HFF-Myc (cell line): ENCODE measurements at regions not wholly inside any gene's neighbourhood (a gene's known extent, or its start where the extent isn't known, plus 50 kb on each side); places are given as distances from the start of the nearest gene placed in this dataset.

ENCODE experiments used
- DNase-seq: peaks from one replicate; pipeline ENCODE4 v3.0.0-alpha.2; 2011; ENCODE audit warnings: low read depth; ENCODE audit errors: extremely low read depth
- H3K4me3 ChIP-seq: replicated peaks from 2 replicates; pipeline ENCODE4 v1.5.1; 2011; ENCODE audit warnings: low read depth, mild to moderate bottlenecking, control low read depth, low read length
- TF ChIP-seq, protein P1 (sequence below): IDR thresholded peaks from 2 replicates; pipeline ENCODE4 v1.5.1; 2012; ENCODE audit warnings: mild to moderate bottlenecking, low read depth, low read length, control low read depth; ENCODE audit errors: missing control alignments

DNA sequence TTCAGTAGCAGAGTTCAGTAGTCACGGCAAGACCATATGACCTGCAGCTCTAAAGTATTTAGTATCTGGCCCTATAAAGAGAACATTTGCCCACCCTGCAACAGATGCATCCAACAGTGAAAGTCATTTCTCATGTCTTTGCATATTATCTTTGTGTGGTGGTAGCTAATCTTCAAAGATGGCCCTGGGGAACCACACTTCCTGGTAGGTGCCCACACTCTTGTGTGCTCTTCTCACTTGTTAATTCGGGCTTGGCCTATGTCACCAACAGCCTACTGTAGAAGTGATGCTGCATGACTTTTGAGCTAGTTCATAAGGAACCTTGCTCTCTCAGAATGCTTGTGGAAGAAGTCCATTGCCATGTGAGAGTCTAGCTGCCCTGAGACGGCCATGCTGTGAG, 85.6 kb downstream of the MAP1LC3B2 start:
- TF ChIP-seq, protein P1, sequence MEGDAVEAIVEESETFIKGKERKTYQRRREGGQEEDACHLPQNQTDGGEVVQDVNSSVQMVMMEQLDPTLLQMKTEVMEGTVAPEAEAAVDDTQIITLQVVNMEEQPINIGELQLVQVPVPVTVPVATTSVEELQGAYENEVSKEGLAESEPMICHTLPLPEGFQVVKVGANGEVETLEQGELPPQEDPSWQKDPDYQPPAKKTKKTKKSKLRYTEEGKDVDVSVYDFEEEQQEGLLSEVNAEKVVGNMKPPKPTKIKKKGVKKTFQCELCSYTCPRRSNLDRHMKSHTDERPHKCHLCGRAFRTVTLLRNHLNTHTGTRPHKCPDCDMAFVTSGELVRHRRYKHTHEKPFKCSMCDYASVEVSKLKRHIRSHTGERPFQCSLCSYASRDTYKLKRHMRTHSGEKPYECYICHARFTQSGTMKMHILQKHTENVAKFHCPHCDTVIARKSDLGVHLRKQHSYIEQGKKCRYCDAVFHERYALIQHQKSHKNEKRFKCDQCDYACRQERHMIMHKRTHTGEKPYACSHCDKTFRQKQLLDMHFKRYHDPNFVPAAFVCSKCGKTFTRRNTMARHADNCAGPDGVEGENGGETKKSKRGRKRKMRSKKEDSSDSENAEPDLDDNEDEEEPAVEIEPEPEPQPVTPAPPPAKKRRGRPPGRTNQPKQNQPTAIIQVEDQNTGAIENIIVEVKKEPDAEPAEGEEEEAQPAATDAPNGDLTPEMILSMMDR, result no peak
- no peak overlapping the region for H3K4me3 ChIP-seq
- DNase-seq, result no peak

DNA sequence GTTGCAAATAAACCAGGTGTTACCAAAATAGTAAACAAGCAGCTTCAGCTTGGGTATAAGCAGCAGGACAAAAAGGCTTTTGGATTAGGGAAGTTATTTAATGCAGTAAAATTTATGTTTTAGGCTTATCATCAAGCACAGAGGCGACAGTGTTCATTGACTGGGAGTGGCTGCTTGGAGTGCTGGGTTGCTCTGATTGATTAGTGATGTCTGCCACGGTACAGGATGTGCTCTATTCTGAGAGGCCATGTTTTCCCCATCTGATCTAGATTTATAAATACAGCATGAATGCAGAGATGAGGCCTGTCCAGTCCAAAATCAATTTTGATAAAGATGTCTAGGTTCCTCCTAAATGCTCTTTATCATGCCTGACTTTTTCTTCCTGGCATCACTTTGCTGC, 83.5 kb downstream of the MAP1LC3B2 start:
- TF ChIP-seq, protein P1, result no peak
- DNase-seq, result no peak
- H3K4me3 ChIP-seq, result no peak overlapping the region

DNA sequence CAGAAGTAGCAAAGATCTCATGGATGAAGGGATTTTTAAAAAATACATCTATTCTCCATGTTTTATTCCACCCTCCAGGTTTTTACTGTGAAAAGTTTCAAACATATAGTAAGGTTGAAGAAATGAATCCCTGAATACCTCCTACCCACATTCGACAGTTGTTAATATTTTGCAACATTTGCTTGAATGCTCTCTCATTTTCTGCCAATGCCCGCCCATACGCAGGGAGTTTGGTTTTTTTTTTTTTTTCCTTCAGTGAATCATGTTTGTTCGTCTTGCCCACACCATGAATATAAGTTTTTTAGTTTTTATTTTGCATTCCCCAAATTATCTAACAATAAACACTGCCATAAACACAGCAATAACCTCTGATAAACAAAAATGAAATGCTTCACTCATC, 82.9 kb downstream of the MAP1LC3B2 start:
- no peak overlapping the region for H3K4me3 ChIP-seq
- TF ChIP-seq, protein P1, result no peak
- DNase-seq, result no peak

DNA sequence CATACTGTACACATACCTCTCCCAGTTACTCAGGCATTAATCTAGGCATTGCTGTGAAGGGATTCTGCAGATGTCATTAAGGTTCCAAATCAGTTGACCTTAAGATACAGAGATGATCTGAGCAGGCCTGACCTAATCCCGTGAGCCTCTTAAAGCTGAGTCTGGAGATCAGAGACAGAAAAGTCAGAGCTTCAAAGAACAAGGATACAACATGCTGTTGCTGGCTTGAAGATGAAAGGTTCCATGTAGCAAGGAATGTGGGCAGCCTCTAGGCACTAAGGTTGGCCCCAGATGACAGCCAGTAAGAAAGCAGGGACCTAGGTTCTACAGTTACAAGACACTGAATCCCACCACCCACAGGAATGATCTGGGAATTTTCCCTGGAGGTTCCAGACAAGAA, 81.1 kb downstream of the MAP1LC3B2 start:
- TF ChIP-seq, protein P1, result no peak
- no peak for DNase-seq
- no peak overlapping the region for H3K4me3 ChIP-seq

DNA sequence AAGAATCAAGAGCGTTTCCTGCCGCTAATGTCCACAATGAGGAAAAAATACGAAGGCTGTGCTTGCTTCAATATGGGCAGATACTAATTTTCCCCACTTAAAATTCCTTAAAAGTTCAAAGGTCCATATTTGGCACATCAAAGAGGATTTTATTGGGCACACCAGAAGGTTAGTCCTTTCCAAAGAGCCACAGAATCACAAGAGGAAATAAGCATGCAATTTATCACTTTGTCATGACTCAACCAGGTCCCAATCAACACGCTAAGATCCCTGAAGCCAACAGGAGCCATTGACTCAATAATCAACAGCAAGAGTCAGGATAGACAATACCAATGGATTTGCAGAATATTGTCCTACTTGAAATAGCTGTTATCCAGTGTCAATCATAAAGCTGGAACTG, 80.6 kb downstream of the MAP1LC3B2 start:
- no peak overlapping the region for H3K4me3 ChIP-seq
- no peak for DNase-seq
- TF ChIP-seq, protein P1, result no peak

DNA sequence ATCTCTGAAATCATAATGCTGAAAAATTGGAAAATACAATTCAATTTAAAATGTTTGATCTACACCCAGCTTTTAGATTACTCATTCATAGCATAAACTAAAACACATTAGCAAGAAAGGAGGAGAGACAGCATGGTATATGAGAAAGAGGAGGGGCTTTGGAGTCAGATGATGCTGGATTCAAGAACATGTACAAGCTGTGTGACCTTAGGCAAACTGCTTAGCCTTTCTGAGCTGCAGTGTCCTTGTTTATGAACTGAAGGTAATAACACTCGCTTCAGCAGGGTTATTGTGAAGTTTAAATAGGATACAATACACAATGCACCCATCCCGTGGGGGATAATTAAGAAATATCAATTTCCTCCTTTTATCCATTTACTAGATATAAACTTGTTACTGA, 79.2 kb downstream of the MAP1LC3B2 start:
- no peak for DNase-seq
- TF ChIP-seq, protein P1, result no peak

DNA sequence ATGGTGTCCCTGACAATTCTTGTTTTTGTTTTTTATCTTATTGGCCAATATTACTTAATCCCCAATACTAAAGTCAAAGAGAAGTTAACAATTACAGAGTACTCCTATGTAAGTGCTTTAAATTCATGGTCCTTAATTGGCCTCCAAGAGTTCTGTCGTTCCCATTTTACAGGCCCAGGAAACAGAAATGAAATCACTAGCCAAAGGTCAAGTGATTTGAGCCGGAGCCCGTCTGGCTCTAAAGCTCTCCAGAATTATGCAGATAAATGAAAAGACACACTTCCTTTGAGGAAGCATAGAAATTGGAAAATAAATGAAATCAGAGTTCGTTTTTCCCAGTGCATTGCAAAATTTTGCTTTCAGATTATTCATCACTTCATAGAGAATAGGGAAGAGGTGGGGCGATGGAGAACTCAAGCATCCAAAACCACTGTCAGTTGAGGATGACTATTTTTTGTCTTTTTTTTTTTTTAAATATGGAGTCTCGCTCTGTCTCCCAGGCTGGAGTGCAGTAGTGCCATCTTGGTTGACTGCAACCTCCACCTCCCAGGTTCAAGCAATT, 78.5 kb downstream of the MAP1LC3B2 start:
- TF ChIP-seq, protein P1, result no peak
- DNase-seq, result no peak
- H3K4me3 ChIP-seq, result no peak overlapping the region

More for the DNA sequence above, 79.2 kb downstream of the MAP1LC3B2 start:
- H3K4me3 ChIP-seq, result no peak overlapping the region
